Activated CD4-positive, alpha-beta T cell treated with anti-CD3 and anti-CD28 coated beads, Interleukin-2, amount 10 ng/mL, durations not matched to agents 24 days and 14 days (primary cell): ENCODE measurements at regions not wholly inside any gene's neighbourhood (a gene's known extent, or its start where the extent isn't known, plus 50 kb on each side); places are given as distances from the start of the nearest gene placed in this dataset.

ENCODE experiments used
- DNase-seq: peaks from one replicate; pipeline ENCODE4 v3.0.0; 2022
- H3K27ac Mint-ChIP-seq: one replicate; pipeline ENCODE4 v1.8.0; 2022; ENCODE audit warnings: mild to moderate bottlenecking, mixed read lengths
- H3K27me3 Mint-ChIP-seq: one replicate; pipeline ENCODE4 v1.8.0; 2022; ENCODE audit warnings: mixed read lengths
- H3K36me3 Mint-ChIP-seq: one replicate; pipeline ENCODE4 v1.8.0; 2022; ENCODE audit warnings: low read depth, mild to moderate bottlenecking, mixed read lengths
- H3K4me1 Mint-ChIP-seq: one replicate; pipeline ENCODE4 v1.8.0; 2021; ENCODE audit warnings: mixed read lengths
- H3K4me3 Mint-ChIP-seq: one replicate; pipeline ENCODE4 v1.8.0; 2022; ENCODE audit warnings: mild to moderate bottlenecking, moderate library complexity, mixed read lengths
- H3K9me3 Mint-ChIP-seq: one replicate; pipeline ENCODE4 v1.8.0; 2021; ENCODE audit warnings: mixed read lengths
- intact Hi-C: fragments of 100-400 bp; cut with micrococcal nuclease; formaldehyde crosslinking; loops from one replicate; pipeline ENCODE4 v1.15.1; 2023

GRCh38 chr13:73204952-73205351, 146.1 kb downstream of the KLF5 start:
- no peak overlapping the region for H3K4me3 Mint-ChIP-seq
- H3K9me3 Mint-ChIP-seq = no peaks in the 10 kb centered on the region
- intact Hi-C loops = no loop called here
- H3K4me1 Mint-ChIP-seq = no peaks in the 10 kb centered on the region
- H3K27me3 Mint-ChIP-seq = peaks cover 8% of the 10 kb centered on the region
- DNase-seq = no peak
- H3K36me3 Mint-ChIP-seq = no peaks in the 10 kb centered on the region
- H3K27ac Mint-ChIP-seq = no peak overlapping the region

GRCh38 chr13:73201626-73202025, 142.8 kb downstream of the KLF5 start:
- H3K27ac Mint-ChIP-seq = no peak overlapping the region
- H3K4me3 Mint-ChIP-seq = no peak overlapping the region
- intact Hi-C loops = no loop called here
- no peaks in the 10 kb centered on the region for H3K36me3 Mint-ChIP-seq
- no peaks in the 10 kb centered on the region for H3K4me1 Mint-ChIP-seq
- DNase-seq = no peak
- no peaks in the 10 kb centered on the region for H3K9me3 Mint-ChIP-seq
- H3K27me3 Mint-ChIP-seq = peaks cover 2% of the 10 kb centered on the region

- no peaks in the 10 kb centered on the region for H3K4me1 Mint-ChIP-seq
- DNase-seq = no peak
- H3K27me3 Mint-ChIP-seq = peaks cover 7% of the 10 kb centered on the region
- H3K4me3 Mint-ChIP-seq = no peak overlapping the region
- H3K27ac Mint-ChIP-seq = no peak overlapping the region
- no peaks in the 10 kb centered on the region for H3K36me3 Mint-ChIP-seq
- peaks cover 5% of the 10 kb centered on the region for H3K9me3 Mint-ChIP-seq
- intact Hi-C loops = no loop called here
Observed at GRCh38 chr13:73198991-73199411, 140.2 kb downstream of the KLF5 start.

- H3K4me1 Mint-ChIP-seq = no peaks in the 10 kb centered on the region
- H3K4me3 Mint-ChIP-seq = no peak overlapping the region
- peaks cover 8% of the 10 kb centered on the region for H3K9me3 Mint-ChIP-seq
- H3K27me3 Mint-ChIP-seq = peaks cover 8% of the 10 kb centered on the region
- H3K36me3 Mint-ChIP-seq = no peaks in the 10 kb centered on the region
- no peak overlapping the region for H3K27ac Mint-ChIP-seq
- intact Hi-C loops = no loop called here
- DNase-seq = no peak
Observed at GRCh38 chr13:73195091-73195490, 136.3 kb downstream of the KLF5 start.

- Mint-ChIP-seq H3K4me1 (no peaks in the 10 kb centered on the region), H3K9me3 (peaks cover 8% of the 10 kb centered on the region), H3K36me3 (no peaks in the 10 kb centered on the region), H3K4me3 (no peak overlapping the region), H3K27ac (no peak overlapping the region), H3K27me3 (peaks cover 8% of the 10 kb centered on the region)
- intact Hi-C loops = no loop called here
- no peak for DNase-seq
Observed at GRCh38 chr13:73194310-73194709, 135.5 kb downstream of the KLF5 start.

GRCh38 chr13:73193554-73193953, 134.7 kb downstream of the KLF5 start:
- Mint-ChIP-seq H3K27me3 (peaks cover 8% of the 10 kb centered on the region), H3K9me3 (peaks cover 8% of the 10 kb centered on the region), H3K27ac (no peak overlapping the region), H3K36me3 (no peaks in the 10 kb centered on the region), H3K4me3 (no peak overlapping the region), H3K4me1 (no peaks in the 10 kb centered on the region)
- intact Hi-C loops = no loop called here
- no peak for DNase-seq

GRCh38 chr13:73190477-73190876, 131.7 kb downstream of the KLF5 start:
- no peak for DNase-seq
- Mint-ChIP-seq H3K27me3 (peaks cover 8% of the 10 kb centered on the region), H3K27ac (no peak overlapping the region), H3K4me3 (no peak overlapping the region), H3K9me3 (peaks cover 8% of the 10 kb centered on the region), H3K4me1 (no peaks in the 10 kb centered on the region), H3K36me3 (no peaks in the 10 kb centered on the region)
- intact Hi-C loops = no loop called here

- H3K4me3 Mint-ChIP-seq = no peak overlapping the region
Observed at GRCh38 chr13:73189776-73190175, 131.0 kb downstream of the KLF5 start.

GRCh38 chr13:73189362-73189761, 130.6 kb downstream of the KLF5 start:
- Mint-ChIP-seq H3K27me3 (peaks cover 7% of the 10 kb centered on the region), H3K4me3 (no peak overlapping the region), H3K9me3 (peaks cover 7% of the 10 kb centered on the region), H3K4me1 (no peaks in the 10 kb centered on the region), H3K36me3 (no peaks in the 10 kb centered on the region), H3K27ac (no peak overlapping the region)
- intact Hi-C loops = no loop called here
- DNase-seq = no peak

More at GRCh38 chr13:73189776-73190175, 131.0 kb downstream of the KLF5 start:
- intact Hi-C loops = no loop called here
- Mint-ChIP-seq H3K36me3 (no peaks in the 10 kb centered on the region), H3K27me3 (peaks cover 8% of the 10 kb centered on the region), H3K9me3 (peaks cover 8% of the 10 kb centered on the region), H3K4me1 (no peaks in the 10 kb centered on the region), H3K27ac (no peak overlapping the region)
- DNase-seq = no peak

GRCh38 chr13:73187106-73187505, 128.3 kb downstream of the KLF5 start:
- H3K4me3 Mint-ChIP-seq = no peak overlapping the region
- peaks cover 3% of the 10 kb centered on the region for H3K9me3 Mint-ChIP-seq
- H3K36me3 Mint-ChIP-seq = no peaks in the 10 kb centered on the region
- H3K27ac Mint-ChIP-seq = no peak overlapping the region
- no peaks in the 10 kb centered on the region for H3K4me1 Mint-ChIP-seq
- intact Hi-C loops = no loop called here
- peaks cover 2% of the 10 kb centered on the region for H3K27me3 Mint-ChIP-seq
- DNase-seq = no peak

- Mint-ChIP-seq H3K27me3 (no peaks in the 10 kb centered on the region), H3K9me3 (peaks cover 3% of the 10 kb centered on the region), H3K4me1 (no peaks in the 10 kb centered on the region), H3K36me3 (no peaks in the 10 kb centered on the region), H3K27ac (no peak overlapping the region), H3K4me3 (no peak overlapping the region)
- intact Hi-C loops = no loop called here
- no peak for DNase-seq
Observed at GRCh38 chr13:73179650-73180274, 121.0 kb downstream of the KLF5 start.

- no peak overlapping the region for H3K4me3 Mint-ChIP-seq
- H3K27ac Mint-ChIP-seq = no peak overlapping the region
- H3K4me1 Mint-ChIP-seq = no peaks in the 10 kb centered on the region
- H3K9me3 Mint-ChIP-seq = peaks cover 2% of the 10 kb centered on the region
- intact Hi-C loops = no loop called here
- H3K36me3 Mint-ChIP-seq = no peaks in the 10 kb centered on the region
- H3K27me3 Mint-ChIP-seq = no peaks in the 10 kb centered on the region
- DNase-seq = no peak
Observed at GRCh38 chr13:73177916-73178565, 119.2 kb downstream of the KLF5 start.

GRCh38 chr13:73177017-73177416, 118.2 kb downstream of the KLF5 start:
- intact Hi-C loops = no loop called here
- H3K27me3 Mint-ChIP-seq = no peaks in the 10 kb centered on the region
- no peak overlapping the region for H3K4me3 Mint-ChIP-seq
- no peaks in the 10 kb centered on the region for H3K9me3 Mint-ChIP-seq
- no peaks in the 10 kb centered on the region for H3K4me1 Mint-ChIP-seq
- no peak overlapping the region for H3K27ac Mint-ChIP-seq
- H3K36me3 Mint-ChIP-seq = no peaks in the 10 kb centered on the region
- no peak for DNase-seq

- no peaks in the 10 kb centered on the region for H3K36me3 Mint-ChIP-seq
- H3K27ac Mint-ChIP-seq = no peak overlapping the region
- H3K4me3 Mint-ChIP-seq = no peak overlapping the region
- intact Hi-C loops = no loop called here
- no peaks in the 10 kb centered on the region for H3K27me3 Mint-ChIP-seq
- H3K4me1 Mint-ChIP-seq = no peaks in the 10 kb centered on the region
- DNase-seq = no peak
- H3K9me3 Mint-ChIP-seq = no peaks in the 10 kb centered on the region
Observed at GRCh38 chr13:73174521-73175010, 115.8 kb downstream of the KLF5 start.
